Testis (tissue), 2 donors: ENCODE measurements at regions not wholly inside any gene's neighbourhood (a gene's known extent, or its start where the extent isn't known, plus 50 kb on each side); places are given as distances from the start of the nearest gene placed in this dataset.

ENCODE experiments used
- CTCF ChIP-seq, 3 experiments: fragments of 450-650 bp in 2 of 3; fragments of 200-600 bp in 1 of 3; sonication (generic) in 1 of 3; IDR thresholded peaks; one replicate each; pipeline ENCODE4 v1.5.1; 2016 to 2019; ENCODE audit warnings: antibody characterized with exemption in 3 of 3, mild to moderate bottlenecking in 2 of 3, moderate library complexity in 1 of 3
- POLR2A ChIP-seq: fragments of 450-650 bp; IDR thresholded peaks from one replicate; pipeline ENCODE4 v1.6.1; 2017; ENCODE audit warnings: antibody characterized with exemption, mild to moderate bottlenecking, moderate library complexity

GRCh38 chr11:96738311-96738710, 348.5 kb downstream of the JRKL start:
- TF ChIP-seq POLR2A (no peak), CTCF (IDR thresholded peaks at IDR 0.05) (no peak)
